Chondrocyte (in vitro differentiated cells): ENCODE measurements at regions not wholly inside any gene's neighbourhood (a gene's known extent, or its start where the extent isn't known, plus 50 kb on each side); places are given as distances from the start of the nearest gene placed in this dataset.

Experiments
- DNase-seq: peaks from one replicate; pipeline ENCODE4 v3.0.0; 2021; ENCODE audit warnings: mixed read lengths, low spot score
- H3K27ac Mint-ChIP-seq: one replicate; pipeline ENCODE4 v1.8.0; 2021; ENCODE audit warnings: mild to moderate bottlenecking, moderate library complexity, mixed read lengths; ENCODE audit not compliant: unreplicated experiment
- H3K27me3 Mint-ChIP-seq: 2 replicates; pipeline ENCODE4 v1.8.0; 2021; ENCODE audit warnings: low read depth, mixed read lengths
- H3K36me3 Mint-ChIP-seq: 2 replicates; pipeline ENCODE4 v1.8.0; 2021; ENCODE audit warnings: low read depth, mixed read lengths
- H3K4me1 Mint-ChIP-seq: 2 replicates; pipeline ENCODE4 v1.8.0; 2021; ENCODE audit warnings: low read depth, mild to moderate bottlenecking, mixed read lengths
- H3K4me3 Mint-ChIP-seq: one replicate; pipeline ENCODE4 v1.8.0; 2021; ENCODE audit warnings: mild to moderate bottlenecking, moderate library complexity, mixed read lengths; ENCODE audit not compliant: unreplicated experiment
- H3K9me3 Mint-ChIP-seq: 2 replicates; pipeline ENCODE4 v1.8.0; 2021; ENCODE audit warnings: low read depth, mixed read lengths
- CTCF ChIP-seq: fragments of 200-600 bp; sonication (generic); IDR thresholded peaks from 2 replicates; pipeline ENCODE4 v1.5.0; 2021; ENCODE audit warnings: antibody characterized with exemption, mild to moderate bottlenecking, moderate library complexity

GRCh38 chr16:59611556-59611955 lies 877.4 kb upstream of the GOT2 start:
- Mint-ChIP-seq H3K4me3 (no peak overlapping the region), H3K4me1 (no peaks in the 10 kb centered on the region), H3K9me3 (no peaks in the 10 kb centered on the region), H3K36me3 (no peaks in the 10 kb centered on the region), H3K27me3 (no peaks in the 10 kb centered on the region), H3K27ac (no peak overlapping the region)
- no peak for TF ChIP-seq CTCF
- no peak for DNase-seq

- no peak for TF ChIP-seq CTCF
- Mint-ChIP-seq H3K36me3 (no peaks in the 10 kb centered on the region), H3K27ac (no peak overlapping the region), H3K27me3 (no peaks in the 10 kb centered on the region), H3K4me1 (no peaks in the 10 kb centered on the region), H3K9me3 (no peaks in the 10 kb centered on the region), H3K4me3 (no peak overlapping the region)
- DNase-seq = no peak
Observed at GRCh38 chr16:59605706-59606105, 871.6 kb upstream of the GOT2 start.

- Mint-ChIP-seq H3K4me1 (no peaks in the 10 kb centered on the region), H3K36me3 (no peaks in the 10 kb centered on the region), H3K9me3 (no peaks in the 10 kb centered on the region), H3K27me3 (no peaks in the 10 kb centered on the region), H3K4me3 (no peak overlapping the region), H3K27ac (no peak overlapping the region)
- DNase-seq = no peak
- TF ChIP-seq CTCF = no peak
Observed at GRCh38 chr16:59604354-59604753, 870.2 kb upstream of the GOT2 start.

DNA sequence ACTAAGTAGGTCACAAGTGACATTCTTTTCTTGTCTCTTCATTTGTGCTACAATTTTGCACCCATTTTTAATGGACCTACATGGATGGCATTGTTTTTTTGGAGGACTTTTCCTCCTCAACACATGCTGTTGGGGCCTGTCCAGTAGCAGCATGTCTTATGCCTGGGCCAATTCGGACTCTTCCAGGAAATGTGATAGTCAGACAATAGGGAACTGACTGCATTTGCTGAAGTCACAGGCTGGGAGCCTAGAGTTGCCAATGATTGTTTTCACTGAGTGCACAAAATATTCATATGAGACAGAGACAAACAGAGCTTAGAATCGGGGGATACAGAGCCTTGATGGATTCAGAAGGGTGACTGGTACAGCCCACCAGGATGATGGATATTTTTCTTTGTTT lies 867.3 kb upstream of the GOT2 start:
- TF ChIP-seq CTCF = no peak
- no peak for DNase-seq
- no peak overlapping the region for H3K27ac Mint-ChIP-seq
- no peaks in the 10 kb centered on the region for H3K4me1 Mint-ChIP-seq
- H3K4me3 Mint-ChIP-seq = no peak overlapping the region
- H3K36me3 Mint-ChIP-seq = no peaks in the 10 kb centered on the region
- H3K27me3 Mint-ChIP-seq = no peaks in the 10 kb centered on the region
- H3K9me3 Mint-ChIP-seq = no peaks in the 10 kb centered on the region

GRCh38 chr16:59597269-59597668 lies 863.2 kb upstream of the GOT2 start:
- no peak overlapping the region for H3K27ac Mint-ChIP-seq
- H3K27me3 Mint-ChIP-seq = no peaks in the 10 kb centered on the region
- no peaks in the 10 kb centered on the region for H3K9me3 Mint-ChIP-seq
- DNase-seq = no peak
- no peak overlapping the region for H3K4me3 Mint-ChIP-seq
- no peaks in the 10 kb centered on the region for H3K36me3 Mint-ChIP-seq
- peaks cover 12% of the 10 kb centered on the region for H3K4me1 Mint-ChIP-seq
- TF ChIP-seq CTCF = no peak
